D721Med (cell line): ENCODE measurements at regions not wholly inside any gene's neighbourhood (a gene's known extent, or its start where the extent isn't known, plus 50 kb on each side); places are given as distances from the start of the nearest gene placed in this dataset.

Source experiments
- DNase-seq: peaks from one replicate; pipeline ENCODE4 v3.0.0; 2011; ENCODE audit warnings: low spot score; ENCODE audit not compliant: insufficient read length
- FAIRE-seq: peaks from 2 replicates; lab custom pipeline; 2011; peaks lifted over from hg19 to GRCh38; lab: Jason Lieb, UNC
- TF ChIP-seq, protein P1 (sequence below): IDR thresholded peaks from 2 replicates; pipeline ENCODE4 v1.5.1; 2012; ENCODE audit warnings: mild to moderate bottlenecking, control low read depth; ENCODE audit not compliant: insufficient read depth; ENCODE audit errors: missing control alignments

DNA sequence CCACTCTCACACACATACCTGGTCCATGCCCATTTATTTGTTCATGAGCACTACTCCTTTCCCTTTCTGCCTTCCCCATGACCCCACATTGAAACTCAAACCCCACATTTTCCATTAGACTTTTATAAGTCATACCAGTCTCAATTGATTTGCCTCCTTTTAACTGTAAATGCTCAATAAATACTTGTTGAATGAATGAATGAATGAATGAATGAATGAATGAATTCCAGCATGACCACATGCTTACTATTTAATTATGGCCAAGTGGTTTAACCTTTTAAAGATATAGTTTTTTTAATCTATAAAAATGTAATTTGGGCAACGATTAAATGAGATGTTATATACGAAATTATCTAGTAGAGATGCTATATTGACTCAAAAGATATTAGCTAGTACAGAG lies 54.1 kb upstream of the GRAMD2B start:
- FAIRE-seq: no peak
- TF ChIP-seq, protein P1, sequence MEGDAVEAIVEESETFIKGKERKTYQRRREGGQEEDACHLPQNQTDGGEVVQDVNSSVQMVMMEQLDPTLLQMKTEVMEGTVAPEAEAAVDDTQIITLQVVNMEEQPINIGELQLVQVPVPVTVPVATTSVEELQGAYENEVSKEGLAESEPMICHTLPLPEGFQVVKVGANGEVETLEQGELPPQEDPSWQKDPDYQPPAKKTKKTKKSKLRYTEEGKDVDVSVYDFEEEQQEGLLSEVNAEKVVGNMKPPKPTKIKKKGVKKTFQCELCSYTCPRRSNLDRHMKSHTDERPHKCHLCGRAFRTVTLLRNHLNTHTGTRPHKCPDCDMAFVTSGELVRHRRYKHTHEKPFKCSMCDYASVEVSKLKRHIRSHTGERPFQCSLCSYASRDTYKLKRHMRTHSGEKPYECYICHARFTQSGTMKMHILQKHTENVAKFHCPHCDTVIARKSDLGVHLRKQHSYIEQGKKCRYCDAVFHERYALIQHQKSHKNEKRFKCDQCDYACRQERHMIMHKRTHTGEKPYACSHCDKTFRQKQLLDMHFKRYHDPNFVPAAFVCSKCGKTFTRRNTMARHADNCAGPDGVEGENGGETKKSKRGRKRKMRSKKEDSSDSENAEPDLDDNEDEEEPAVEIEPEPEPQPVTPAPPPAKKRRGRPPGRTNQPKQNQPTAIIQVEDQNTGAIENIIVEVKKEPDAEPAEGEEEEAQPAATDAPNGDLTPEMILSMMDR: no peak
- DNase-seq: no peak

DNA sequence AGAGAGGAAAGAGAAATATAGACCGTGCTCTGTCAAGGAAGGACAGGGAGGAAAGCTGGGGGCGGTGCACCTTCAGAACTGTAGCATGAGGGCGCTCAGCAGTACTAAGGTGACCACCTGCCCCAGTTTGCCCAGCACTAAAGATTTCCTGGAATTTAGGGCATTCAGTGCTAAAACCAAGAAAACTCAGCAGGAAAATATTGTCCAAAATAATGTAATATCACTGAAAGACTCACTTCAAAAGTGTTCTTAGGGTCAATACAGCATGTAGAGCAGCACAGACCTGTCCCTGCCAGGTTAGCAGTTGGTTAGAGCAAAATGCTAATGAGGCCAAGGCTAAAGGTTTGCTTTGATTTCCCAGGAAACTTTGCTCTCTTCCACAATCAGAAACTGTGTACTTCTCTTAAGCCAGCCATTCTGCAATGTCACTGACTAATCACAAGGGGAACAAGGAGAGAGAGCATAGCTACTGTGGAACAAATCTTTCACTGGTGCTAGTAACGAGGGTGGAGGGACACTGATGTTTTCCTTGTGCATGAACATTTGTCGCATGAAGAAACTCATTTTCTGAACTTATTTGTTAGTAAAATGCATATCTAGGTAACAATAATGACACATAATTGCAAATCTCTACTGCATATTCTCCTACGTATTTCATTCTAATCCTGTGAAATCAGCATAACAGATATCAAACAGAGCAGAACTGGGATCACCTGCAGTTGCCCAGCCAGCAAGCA lies 53.0 kb upstream of the GRAMD2B start:
- TF ChIP-seq, protein P1: no peak
- FAIRE-seq: no peak
- no peak for DNase-seq

DNA sequence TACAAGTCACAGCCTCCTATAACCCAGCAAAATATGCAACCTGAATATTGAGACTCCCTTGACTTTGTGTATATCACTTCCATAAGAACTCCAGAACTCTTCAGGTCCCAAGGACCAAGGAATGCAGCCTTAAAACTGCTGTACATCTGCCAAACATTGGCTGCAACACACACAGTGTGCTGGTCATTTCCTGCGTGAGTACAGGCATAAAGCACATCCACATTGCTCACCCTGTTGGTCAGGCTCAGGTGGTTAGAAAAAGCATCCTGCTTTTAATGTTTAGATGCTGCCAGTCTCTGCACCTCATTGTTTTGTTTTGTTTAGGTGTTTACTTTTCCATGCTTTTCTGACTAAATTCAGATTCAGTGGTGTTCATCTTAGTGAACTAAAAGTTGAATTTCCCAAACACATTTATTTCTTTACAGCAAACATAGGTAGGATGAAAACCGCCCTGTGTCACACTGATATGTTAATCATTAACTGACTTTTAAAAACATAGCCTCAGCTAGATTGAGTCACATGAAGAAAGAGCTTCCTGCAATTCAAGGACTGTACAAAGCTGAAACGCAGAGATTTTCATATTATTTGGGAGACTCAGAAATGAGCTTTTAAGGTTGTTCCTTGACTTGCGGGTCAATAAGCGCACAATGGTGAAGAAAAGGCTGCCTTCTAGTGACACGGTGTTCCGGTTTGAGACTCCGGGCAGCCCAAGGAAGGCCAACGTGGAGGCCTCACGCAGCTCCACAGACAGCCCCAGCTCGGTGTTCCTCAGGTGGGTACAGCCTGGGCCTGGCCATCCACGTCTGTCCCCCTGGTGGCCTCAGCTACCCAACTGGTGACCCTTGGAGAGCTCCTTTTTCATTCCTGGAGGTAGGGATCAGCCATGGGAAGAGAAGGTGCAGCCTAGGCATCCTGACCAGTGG lies 52.2 kb upstream of the GRAMD2B start:
- TF ChIP-seq, protein P1: no peak
- FAIRE-seq (no peak), DNase-seq (no peak)

DNA sequence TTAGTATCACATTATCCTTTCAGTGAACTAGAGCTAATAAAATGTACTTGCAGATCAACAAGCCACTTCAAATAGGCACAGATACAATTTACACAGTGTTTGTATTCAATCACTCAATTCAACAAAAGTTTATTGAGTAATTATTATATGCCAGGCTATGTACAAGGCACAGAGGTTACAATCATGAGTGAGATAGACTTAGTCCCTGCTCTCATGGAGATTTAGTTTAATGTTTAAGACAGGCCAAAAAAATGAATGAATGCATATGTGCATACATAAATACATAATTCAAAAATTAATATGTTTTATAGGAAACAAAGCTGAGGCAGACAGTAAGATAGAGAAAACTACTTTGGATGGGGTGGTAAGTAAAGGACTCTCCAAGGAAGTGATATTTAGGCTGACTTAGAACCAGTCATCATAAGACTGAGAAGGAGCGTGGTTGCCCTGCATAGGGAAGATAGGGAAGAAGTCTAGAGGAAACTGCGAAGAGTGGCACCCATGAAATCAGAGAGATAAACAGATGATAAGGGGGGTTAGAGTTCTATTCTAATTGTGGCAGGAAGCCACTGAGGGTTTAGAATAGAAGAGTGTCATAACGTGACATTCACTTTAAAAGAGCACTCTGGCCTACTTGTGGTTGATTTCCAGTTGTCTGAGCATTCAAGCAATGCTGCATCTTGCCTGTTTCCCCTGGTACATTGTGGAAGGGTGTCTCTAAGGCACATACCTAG lies 49.7 kb upstream of the GRAMD2B start:
- TF ChIP-seq, protein P1: no peak
- FAIRE-seq (no peak), DNase-seq (no peak)
